Body of pancreas (tissue), 4 donors: ENCODE measurements at regions not wholly inside any gene's neighbourhood (a gene's known extent, or its start where the extent isn't known, plus 50 kb on each side); places are given as distances from the start of the nearest gene placed in this dataset.

Experiments used
- POLR2A ChIP-seq, 3 donors: fragments of 450-650 bp; IDR thresholded peaks; one replicate each; pipeline ENCODE4 v1.6.1; 2016; ENCODE audit warnings: antibody characterized with exemption in 3 of 3, mild to moderate bottlenecking in 2 of 3
- TF ChIP-seq, protein P1 (sequence below), 7 experiments: fragments of 450-650 bp in 4 of 7; fragments of 200-600 bp in 3 of 7; sonication (generic) in 3 of 7; IDR thresholded peaks; one replicate each; pipeline ENCODE4 v1.5.1; 2016 to 2019; ENCODE audit warnings: antibody characterized with exemption in 7 of 7

DNA sequence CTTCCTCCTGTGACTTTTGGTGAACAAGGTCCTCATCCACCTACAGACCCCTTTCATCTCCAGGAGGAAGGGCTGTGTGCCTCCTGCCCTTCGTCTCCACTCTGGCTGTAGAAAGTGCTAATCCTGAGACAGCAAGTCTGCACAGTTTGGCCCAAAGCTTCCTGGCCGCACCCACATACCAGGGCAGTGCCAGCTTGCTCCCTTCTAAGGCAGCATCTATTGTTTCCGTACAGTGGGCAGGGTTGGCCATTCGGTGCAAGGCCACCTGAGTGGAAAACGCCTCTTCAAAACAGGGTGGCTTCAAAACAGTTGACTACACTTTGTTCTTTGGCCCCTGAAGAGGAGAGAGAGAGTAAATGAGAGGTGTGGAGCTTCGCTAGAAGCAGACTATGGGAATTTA, 134.1 kb upstream of the KLF14 start:
- TF ChIP-seq, protein P1, sequence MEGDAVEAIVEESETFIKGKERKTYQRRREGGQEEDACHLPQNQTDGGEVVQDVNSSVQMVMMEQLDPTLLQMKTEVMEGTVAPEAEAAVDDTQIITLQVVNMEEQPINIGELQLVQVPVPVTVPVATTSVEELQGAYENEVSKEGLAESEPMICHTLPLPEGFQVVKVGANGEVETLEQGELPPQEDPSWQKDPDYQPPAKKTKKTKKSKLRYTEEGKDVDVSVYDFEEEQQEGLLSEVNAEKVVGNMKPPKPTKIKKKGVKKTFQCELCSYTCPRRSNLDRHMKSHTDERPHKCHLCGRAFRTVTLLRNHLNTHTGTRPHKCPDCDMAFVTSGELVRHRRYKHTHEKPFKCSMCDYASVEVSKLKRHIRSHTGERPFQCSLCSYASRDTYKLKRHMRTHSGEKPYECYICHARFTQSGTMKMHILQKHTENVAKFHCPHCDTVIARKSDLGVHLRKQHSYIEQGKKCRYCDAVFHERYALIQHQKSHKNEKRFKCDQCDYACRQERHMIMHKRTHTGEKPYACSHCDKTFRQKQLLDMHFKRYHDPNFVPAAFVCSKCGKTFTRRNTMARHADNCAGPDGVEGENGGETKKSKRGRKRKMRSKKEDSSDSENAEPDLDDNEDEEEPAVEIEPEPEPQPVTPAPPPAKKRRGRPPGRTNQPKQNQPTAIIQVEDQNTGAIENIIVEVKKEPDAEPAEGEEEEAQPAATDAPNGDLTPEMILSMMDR (IDR thresholded peaks at IDR 0.05) = no peak
- no peak for TF ChIP-seq POLR2A (IDR thresholded peaks at IDR 0.05)
